T47D (cell line): ENCODE measurements at regions not wholly inside any gene's neighbourhood (a gene's known extent, or its start where the extent isn't known, plus 50 kb on each side); places are given as distances from the start of the nearest gene placed in this dataset.

Source experiments
- DNase-seq, 2 experiments: peaks; one replicate each; pipeline versions ENCODE4 v3.0.0 to v3.0.0-alpha.2; 2011 to 2012; ENCODE audit warnings: low read depth in 1 of 2, low spot score in 1 of 2
- JUND ChIP-seq: IDR thresholded peaks from 2 replicates; pipeline ENCODE4 v1.6.1; 2012; ENCODE audit warnings: low read depth
- in situ Hi-C: cut with HindIII; loops from 2 replicates; pipeline ENCODE4 v1.10.0; 2016; ENCODE audit warnings: low sequenced_read_pairs, low pct_unique_long_range_greater_than_20kb

DNA sequence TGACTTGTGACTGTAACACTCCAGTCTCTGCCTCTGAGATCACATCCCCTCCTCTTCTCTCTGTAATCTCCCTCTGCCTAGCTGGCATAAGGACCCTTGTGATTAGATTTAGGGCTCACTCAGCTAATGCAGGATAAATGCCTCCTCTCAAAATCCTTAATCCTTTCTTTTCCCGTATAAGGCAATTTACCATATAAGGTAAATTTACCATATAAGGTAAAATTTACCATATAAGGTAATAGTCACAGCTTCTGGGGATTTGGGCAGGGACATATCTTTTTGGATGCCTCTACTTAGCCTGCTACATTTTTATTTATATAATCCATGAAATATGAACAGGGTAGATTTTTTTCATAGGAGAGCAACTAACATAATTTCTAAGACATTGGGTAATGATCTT lies 318.0 kb upstream of the PUM3 start:
- in situ Hi-C loops: no loop called here
- DNase-seq: no peak
- no peak for TF ChIP-seq JUND

DNA sequence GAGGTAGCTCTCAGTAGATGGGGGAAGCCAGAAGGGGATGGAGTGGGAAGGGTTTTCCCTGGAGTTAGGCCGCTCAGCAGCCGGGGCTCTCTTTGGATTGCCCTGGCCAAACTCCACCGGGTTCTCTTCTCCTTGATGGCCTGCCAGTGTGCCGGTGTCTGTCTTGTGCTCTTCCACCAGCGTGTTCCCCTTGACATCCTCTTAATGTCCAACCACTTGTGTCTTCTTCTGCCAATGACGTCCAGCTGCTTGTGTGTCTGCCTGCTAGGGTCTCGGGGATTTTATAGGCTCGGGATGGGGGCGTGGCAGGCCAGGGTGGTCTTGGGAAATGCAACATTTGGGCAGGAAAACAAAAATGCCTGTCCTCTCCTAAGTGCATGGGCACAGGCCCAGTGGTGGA lies 313.1 kb upstream of the PUM3 start:
- no peak for TF ChIP-seq JUND
- in situ Hi-C loops: no loop called here
- DNase-seq: no peak

DNA sequence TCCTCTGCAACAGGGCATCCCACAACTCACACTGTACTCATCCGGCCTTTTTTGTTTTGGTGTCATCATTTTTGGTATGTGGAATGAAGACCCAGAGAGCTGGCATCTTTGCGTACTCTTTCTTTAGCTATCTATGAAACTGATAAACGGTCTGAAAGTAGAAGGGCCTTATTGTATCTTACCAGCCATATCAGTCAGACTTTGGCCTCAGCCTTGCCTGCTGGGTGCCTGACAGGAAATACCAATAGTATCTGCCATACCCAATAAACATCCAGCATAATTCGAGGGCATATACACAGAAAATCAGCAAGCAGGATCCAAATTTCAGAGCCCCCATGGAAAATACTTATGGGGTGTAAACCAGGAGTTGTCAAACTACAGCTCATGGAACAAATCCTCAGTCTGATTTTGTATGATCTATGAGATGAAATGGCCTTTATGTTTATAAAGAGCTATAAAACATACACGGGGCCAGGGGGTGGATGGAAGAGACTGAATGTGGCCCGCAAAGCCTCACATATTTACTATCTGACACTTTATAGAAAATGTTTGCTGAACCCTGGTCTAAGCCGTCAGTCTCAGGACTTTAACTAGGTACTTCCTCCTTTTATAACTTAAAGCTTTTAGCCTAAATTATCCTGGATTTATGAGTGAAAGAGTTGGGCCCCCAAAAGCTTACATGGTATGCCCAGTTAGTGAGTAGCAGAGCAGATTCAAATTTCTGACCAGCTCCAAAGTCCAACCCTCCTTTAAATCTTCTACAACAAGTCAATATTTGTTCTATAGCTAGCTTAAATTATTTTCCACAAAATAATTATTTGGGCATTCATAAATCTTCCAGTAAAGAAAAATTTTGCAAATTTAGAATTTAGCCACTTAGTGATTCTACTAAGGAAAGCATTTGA lies 308.0 kb upstream of the PUM3 start:
- no peak for TF ChIP-seq JUND
- in situ Hi-C loops: no loop called here
- no peak for DNase-seq

DNA sequence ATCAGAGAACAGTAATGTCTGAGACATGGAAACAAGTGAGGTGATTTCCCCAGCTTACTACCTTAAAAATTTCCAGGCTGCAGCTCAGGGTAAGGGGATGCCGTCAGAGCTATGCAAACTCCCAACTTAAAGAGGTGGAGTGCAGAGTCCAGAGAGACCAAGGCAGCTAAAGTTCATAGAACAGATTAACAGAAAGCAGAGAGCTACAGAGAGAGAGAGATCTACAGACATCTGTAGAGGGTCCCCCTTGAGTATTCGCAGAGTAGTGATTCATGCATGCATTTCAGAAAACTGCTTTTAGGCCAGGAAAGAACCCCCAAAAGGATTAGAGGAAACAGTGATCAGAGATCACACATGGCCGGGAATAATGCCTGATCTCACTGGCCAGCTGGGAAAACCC lies 306.2 kb upstream of the PUM3 start:
- DNase-seq: no peak
- TF ChIP-seq JUND: no peak
- in situ Hi-C loops: no loop called here

DNA sequence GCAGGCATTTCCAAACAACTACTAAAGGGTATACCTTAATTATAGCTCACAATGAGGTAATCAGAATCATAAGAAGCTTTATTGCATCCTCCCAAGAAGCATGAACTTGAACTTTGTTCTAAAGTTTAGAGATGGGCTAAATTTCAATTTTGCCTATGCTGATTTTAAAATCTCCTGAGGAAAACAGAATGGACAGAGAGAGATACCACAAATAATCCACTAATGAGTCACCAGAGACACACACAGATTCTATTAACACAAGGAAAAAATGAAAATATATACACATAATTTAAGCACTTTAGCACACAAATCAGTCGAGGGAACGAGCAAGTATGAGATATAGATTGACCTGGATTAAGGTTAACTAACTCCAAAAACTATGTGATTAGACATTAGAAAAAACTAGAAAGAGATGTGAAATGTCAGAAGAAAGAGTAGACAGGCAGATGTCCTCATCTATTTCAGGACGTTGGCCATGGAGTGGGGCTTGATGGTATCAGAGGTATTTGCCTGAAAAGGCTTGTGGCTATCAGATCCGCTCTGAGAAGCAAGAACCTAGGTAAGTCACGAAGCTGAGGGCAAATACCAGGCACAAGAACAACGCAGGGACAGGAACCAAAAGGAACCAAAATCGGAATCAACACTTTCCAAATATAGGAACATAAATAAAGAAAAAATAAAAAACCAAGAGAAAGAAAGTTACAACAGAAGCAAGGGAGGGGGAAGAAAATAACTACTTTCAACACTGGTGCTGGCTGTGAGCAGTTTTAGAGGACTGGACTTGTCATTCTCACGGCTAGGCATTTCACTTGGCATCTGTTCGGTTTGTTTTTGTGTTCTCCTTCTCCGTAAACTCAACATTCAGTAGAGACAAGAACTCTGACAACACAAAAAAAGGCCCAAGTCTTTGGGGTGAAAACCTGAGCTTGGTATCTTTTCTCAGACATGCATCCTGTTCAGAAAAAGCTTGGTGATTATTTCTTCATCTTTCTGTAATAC lies 294.6 kb upstream of the PUM3 start:
- in situ Hi-C loops: no loop called here
- no peak for DNase-seq
- no peak for TF ChIP-seq JUND

DNA sequence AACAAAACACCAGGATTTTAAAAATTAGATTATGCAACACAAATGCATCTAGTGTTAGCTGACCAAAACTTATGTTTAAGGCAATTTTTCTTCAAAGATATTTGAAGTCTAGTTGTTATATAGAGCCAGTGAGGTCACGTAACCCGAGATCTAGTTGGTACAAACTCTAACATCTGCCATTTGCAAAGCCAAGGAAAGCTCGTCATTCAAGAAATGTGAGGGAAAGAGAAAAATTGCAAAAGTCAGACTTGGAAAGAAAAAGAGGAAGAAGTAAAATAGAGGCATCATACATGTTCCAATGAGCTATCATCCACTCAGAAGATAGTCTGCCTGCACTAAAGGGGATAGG lies 293.4 kb upstream of the PUM3 start:
- in situ Hi-C loops: no loop called here
- no peak for TF ChIP-seq JUND
- no peak for DNase-seq

DNA sequence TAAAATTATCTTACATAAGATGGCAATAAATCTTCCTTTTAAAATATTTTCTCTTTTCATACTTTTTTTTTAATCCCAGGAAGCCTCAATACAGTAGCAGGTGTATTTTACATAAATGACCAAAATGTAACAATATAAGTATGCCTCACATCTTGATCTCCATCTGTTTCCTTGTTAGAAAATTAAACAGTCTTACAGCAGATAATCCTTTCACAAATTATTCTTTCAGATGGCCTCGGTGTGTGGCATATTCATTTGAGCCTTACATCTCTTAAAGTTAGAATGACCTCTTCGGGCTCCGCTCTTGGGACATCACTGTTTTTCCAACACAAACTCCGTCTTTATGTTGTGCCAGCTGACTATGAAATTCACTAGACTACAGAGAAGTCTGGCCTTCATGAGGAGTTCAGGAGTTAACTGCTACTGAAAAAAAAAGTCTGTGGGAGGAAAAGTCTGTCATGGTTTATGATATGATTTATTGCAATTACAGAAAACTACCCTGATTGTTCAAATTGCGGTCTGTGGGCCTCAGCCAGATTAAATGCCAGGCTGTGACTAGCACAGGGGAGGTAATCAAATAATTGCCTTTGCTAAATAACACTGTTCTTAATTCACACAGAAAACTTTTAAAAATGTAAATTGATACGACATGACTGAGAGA lies 292.9 kb upstream of the PUM3 start:
- TF ChIP-seq JUND: no peak
- DNase-seq: no peak
- in situ Hi-C loops: no loop called here

DNA sequence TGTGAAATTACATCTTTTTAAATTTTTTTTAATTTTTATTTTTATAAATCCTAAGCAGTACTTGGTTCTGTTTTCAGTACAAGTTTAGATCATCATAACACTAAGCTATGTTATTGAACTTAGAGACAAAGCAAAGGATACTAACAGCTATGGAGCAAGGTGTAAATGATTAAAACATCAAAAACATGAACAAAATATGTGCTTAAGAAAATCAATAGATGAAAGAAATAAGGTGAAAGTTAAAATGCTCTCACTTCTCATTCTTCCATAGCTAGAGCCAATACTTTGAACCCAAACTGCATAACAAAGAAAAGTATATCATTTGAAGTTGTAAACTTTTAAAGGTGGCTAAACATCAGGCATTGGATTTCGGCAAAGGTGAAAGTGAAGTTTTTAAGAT lies 292.3 kb upstream of the PUM3 start:
- TF ChIP-seq JUND: no peak
- in situ Hi-C loops: no loop called here
- no peak for DNase-seq

DNA sequence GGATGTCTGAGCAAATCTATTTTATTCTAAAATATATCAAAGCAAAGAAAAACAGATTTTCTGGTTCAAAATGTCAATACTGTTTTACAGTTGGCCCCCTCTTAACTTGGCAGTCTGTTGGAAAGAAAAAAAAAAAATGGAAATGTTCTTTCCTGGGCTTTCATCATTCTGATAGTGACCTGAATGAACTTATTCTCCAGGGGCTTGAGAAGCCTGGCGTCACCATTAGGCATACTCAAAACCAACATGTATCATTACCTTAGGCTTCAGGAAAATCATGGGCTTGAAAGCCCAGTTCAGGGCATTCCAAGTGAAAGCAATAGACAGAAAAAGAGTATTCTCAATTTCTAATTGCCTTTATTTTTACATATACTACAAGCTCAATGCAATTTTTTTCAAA lies 283.7 kb upstream of the PUM3 start:
- no peak for DNase-seq
- in situ Hi-C loops: no loop called here
- TF ChIP-seq JUND: no peak

DNA sequence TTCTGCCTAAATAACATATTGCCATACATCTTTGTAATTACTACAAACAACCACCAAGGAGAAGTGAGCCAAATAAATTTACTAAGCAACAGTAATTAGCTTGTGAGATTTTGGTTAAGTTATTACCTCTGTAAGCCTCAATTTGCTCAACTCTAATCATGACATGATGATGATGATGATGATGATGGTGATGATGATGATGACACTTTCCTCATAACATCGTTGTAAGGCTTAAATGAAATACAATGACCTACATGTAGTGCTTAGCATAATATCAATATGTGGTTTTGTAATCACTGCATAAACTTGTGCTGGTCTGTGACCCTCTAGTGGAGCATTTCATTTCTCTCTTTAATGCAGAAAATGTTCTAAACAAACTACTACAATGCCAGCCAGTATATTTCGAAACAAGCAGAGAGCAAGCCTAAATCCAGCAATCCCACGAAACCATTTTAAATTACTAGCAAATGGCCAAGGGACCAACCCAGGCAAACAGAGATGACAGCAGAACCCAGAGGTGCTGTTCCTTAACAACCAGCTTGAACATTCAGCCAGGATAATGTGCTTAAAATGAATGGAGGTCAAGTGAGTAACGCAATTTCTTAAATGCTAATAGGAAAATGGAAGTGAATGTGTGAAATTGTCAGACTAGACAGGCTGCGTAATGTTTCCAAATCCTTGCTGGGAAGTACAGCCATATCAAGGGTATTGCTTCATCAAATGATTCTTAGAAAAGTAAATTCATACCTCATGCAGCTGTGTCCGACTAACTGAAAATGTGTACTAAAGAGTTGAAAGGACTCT lies 281.9 kb upstream of the PUM3 start:
- no peak for DNase-seq
- TF ChIP-seq JUND: no peak
- in situ Hi-C loops: no loop called here

DNA sequence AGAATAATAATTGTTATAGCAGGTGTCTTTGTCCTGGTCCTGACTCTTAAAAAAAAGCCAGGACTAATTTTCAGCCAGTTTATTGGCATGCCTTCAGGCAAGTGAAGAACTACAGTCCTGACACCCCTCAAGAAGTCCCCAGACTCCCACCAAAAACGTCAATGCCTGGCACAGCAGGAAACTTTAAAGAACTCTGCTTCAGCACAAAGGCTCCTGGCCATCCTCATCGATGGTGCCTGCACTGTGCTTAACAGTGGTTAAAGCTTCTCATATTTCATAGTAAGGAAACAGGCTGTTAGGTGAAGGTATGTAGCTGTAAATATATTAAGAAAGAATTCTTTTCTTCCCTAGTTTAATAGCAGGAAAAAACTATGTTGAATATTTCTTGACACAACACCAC lies 280.1 kb upstream of the PUM3 start:
- in situ Hi-C loops: no loop called here
- DNase-seq: no peak
- TF ChIP-seq JUND: no peak

DNA sequence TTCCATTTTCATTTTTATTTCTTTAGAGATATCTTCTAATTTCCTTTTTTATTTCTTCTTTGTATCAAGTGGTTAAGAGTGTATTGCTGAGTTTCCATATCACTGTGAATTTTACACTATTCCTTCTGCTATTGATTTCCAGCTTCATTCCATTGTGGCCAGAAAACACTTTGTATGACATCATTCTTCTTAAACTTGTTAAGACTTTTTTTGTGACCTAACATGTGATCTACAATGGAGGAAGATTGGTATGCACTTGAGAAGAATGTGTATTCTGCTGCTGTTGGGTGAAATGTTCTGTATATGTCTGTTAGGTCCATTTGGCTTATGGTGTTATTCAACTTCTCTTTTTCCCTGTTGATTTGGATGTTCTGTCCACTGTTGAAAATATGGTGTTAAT lies 274.2 kb upstream of the PUM3 start:
- in situ Hi-C loops: no loop called here
- TF ChIP-seq JUND: no peak
- DNase-seq: no peak
